ENCODE measurements at regions not wholly inside any gene's neighbourhood (a gene's known extent, or its start where the extent isn't known, plus 50 kb on each side); places are given as distances from the start of the nearest gene placed in this dataset.

- TF ChIP-seq CTCF (conservative IDR thresholded peaks at IDR 0.05) (no peak), ZFX (IDR thresholded peaks at IDR 0.05) (no peak)
Observed at GRCh38 chr9:96157675-96158074, 144.3 kb downstream of the HSD17B3 start.

All from C4-2B (cell line).